IMR-90 (cell line): ENCODE measurements at regions not wholly inside any gene's neighbourhood (a gene's known extent, or its start where the extent isn't known, plus 50 kb on each side); places are given as distances from the start of the nearest gene placed in this dataset.

ENCODE experiments used
- ATAC-seq: fragments of 200-7000 bp; cut with Tn5 transposase; 2 replicates; pipeline ENCODE4 v1.9.1; 2020; ENCODE audit warnings: low read depth, mild to moderate bottlenecking, moderate library complexity
- BruUV-seq: library from RNA; stranded (reverse); fragments of 400-500 nt; replicated peaks from 2 replicates; lab custom pipeline; 2021; lab: Mats Ljungman, UMichigan
- CTCF ChIA-PET: fragments of 300-600 bp; formaldehyde crosslinking; extraction: SDS; loops from one replicate; lab custom pipeline; 2021; ENCODE audit warnings: antibody characterized with exemption; lab: Yijun Ruan, JAX
- POLR2A ChIA-PET: fragments of 300-600 bp; sonication (Branson Sonifier 250); formaldehyde crosslinking; loops from one replicate; lab custom pipeline; 2022; ENCODE audit warnings: antibody characterized with exemption; ENCODE audit not compliant: unreplicated experiment; lab: Charles Lee
- DNase-seq: peaks from one replicate; pipeline ENCODE4 v3.0.0; 2013
- H2AFZ ChIP-seq: replicated peaks from 2 replicates; pipeline ENCODE3; 2013; ENCODE audit warnings: low read length, mild to moderate bottlenecking; ENCODE audit not compliant: poor library complexity
- H2AK5ac ChIP-seq: 2 replicates; pipeline ENCODE4 v1.6.1; 2013; ENCODE audit warnings: low read depth, low read length, inconsistent platforms
- H2AK9ac ChIP-seq: replicated peaks from 2 replicates; pipeline ENCODE3; 2013; ENCODE audit warnings: mild to moderate bottlenecking, low read depth, low read length, moderate library complexity; ENCODE audit not compliant: poor library complexity
- H2BK120ac ChIP-seq: 2 replicates; pipeline ENCODE4 v1.6.1; 2013; ENCODE audit warnings: low read depth, low read length, inconsistent platforms
- H2BK15ac ChIP-seq: 3 replicates; pipeline ENCODE4 v1.6.1; 2013; ENCODE audit warnings: low read depth, low read length, inconsistent platforms
- H2BK20ac ChIP-seq: 2 replicates; pipeline ENCODE4 v1.6.1; 2013; ENCODE audit warnings: low read depth, mild to moderate bottlenecking, inconsistent platforms, low read length, moderate library complexity
- H2BK5ac ChIP-seq: 2 replicates; pipeline ENCODE4 v1.6.1; 2013; ENCODE audit warnings: mild to moderate bottlenecking, low read depth, low read length, inconsistent platforms; ENCODE audit not compliant: poor library complexity, severe bottlenecking
- H3K14ac ChIP-seq: replicated peaks from 2 replicates; pipeline ENCODE4 v1.6.1; 2013; ENCODE audit warnings: low read depth, low read length, inconsistent platforms
- H3K18ac ChIP-seq: 2 replicates; pipeline ENCODE4 v1.6.1; 2013; ENCODE audit warnings: low read depth, low read length, control low read depth
- H3K23ac ChIP-seq: 2 replicates; pipeline ENCODE4 v1.6.1; 2013; ENCODE audit warnings: low read depth, low read length, inconsistent platforms
- H3K27ac ChIP-seq: 2 replicates; pipeline ENCODE4 v1.5.1; 2013; ENCODE audit warnings: mild to moderate bottlenecking, control low read depth, low read length; ENCODE audit not compliant: insufficient read depth
- H3K27me3 ChIP-seq: 2 replicates; pipeline ENCODE4 v1.6.1; 2013; ENCODE audit warnings: low read length; ENCODE audit not compliant: control insufficient read depth, insufficient read depth
- H3K36me3 ChIP-seq: 2 replicates; pipeline ENCODE4 v1.6.1; 2013; ENCODE audit warnings: low read length, mixed read lengths; ENCODE audit not compliant: control insufficient read depth, insufficient read depth
- H3K4ac ChIP-seq: 2 replicates; pipeline ENCODE4 v1.6.1; 2013; ENCODE audit warnings: low read depth, low read length, inconsistent platforms
- H3K4me1 ChIP-seq: 2 replicates; pipeline ENCODE4 v1.6.1; 2013; ENCODE audit warnings: low read length, mixed read lengths; ENCODE audit not compliant: control insufficient read depth, insufficient read depth
- H3K4me2 ChIP-seq: 2 replicates; pipeline ENCODE4 v1.6.1; 2013; ENCODE audit warnings: low read depth, mild to moderate bottlenecking, control low read depth, low read length, moderate library complexity
- H3K4me3 ChIP-seq: 2 replicates; pipeline ENCODE4 v1.5.1; 2013; ENCODE audit warnings: low read depth, mild to moderate bottlenecking, control low read depth, low read length, moderate library complexity; ENCODE audit not compliant: insufficient read depth
- H3K56ac ChIP-seq: 2 replicates; pipeline ENCODE4 v1.6.1; 2013; ENCODE audit warnings: low read length, inconsistent platforms; ENCODE audit not compliant: insufficient read depth; ENCODE audit errors: extremely low read depth
- H3K79me1 ChIP-seq, 2 experiments: 2 replicates each; pipeline ENCODE4 v1.6.1; 2013; ENCODE audit warnings: low read length in 2 of 2, inconsistent platforms in 1 of 2, low read depth in 1 of 2
- H3K9ac ChIP-seq: 2 replicates; pipeline ENCODE4 v1.6.1; 2013; ENCODE audit warnings: low read depth, low read length, control low read depth
- H3K9me1 ChIP-seq: 2 replicates; pipeline ENCODE4 v1.6.1; 2013; ENCODE audit warnings: low read length, inconsistent platforms; ENCODE audit not compliant: insufficient read depth
- H3K9me3 ChIP-seq: 2 replicates; pipeline ENCODE4 v1.6.1; 2013; ENCODE audit warnings: low read length; ENCODE audit not compliant: control insufficient read depth, insufficient read depth
- H4K20me1 ChIP-seq: 2 replicates; pipeline ENCODE4 v1.6.1; 2013; ENCODE audit warnings: low read length, inconsistent platforms; ENCODE audit not compliant: insufficient read depth
- H4K5ac ChIP-seq: 2 replicates; pipeline ENCODE4 v1.6.1; 2013; ENCODE audit warnings: mild to moderate bottlenecking, low read depth, low read length, control low read depth
- H4K8ac ChIP-seq, 2 experiments: 2 replicates each; pipeline ENCODE4 v1.6.1; 2013; ENCODE audit warnings: low read depth in 2 of 2, low read length in 2 of 2, control low read depth in 1 of 2, inconsistent platforms in 1 of 2
- H4K91ac ChIP-seq: 2 replicates; pipeline ENCODE4 v1.6.1; 2013; ENCODE audit warnings: low read depth, low read length, inconsistent platforms; ENCODE audit not compliant: insufficient read depth
- CEBPB ChIP-seq: IDR thresholded peaks from 2 replicates; pipeline ENCODE4 v1.6.1; 2012; ENCODE audit warnings: low read depth, low read length, improper control_type of control experiment
- WGBS, 2 experiments: methylation state at CpG; one replicate each; pipeline versions ENCODE4 v1.1.5 to v1.1.7; 2013; ENCODE audit warnings: missing lambda C conversion rate in 2 of 2; ENCODE audit not compliant: insufficient read length in 1 of 2; ENCODE audit errors: extremely low coverage in 2 of 2; 5-methylcytosine and 5-hydroxymethylcytosine counted together
- dilution Hi-C: fragments of 300-500 bp; cut with HindIII; formaldehyde crosslinking; loops from one replicate; pipeline ENCODE4 v1.14.3; 2018; ENCODE audit warnings: low sequenced_read_pairs; ENCODE audit not compliant: unreplicated experiment
- in situ Hi-C: fragments of 300-500 bp; cut with MboI; formaldehyde crosslinking; loops from 3 replicates; pipeline ENCODE4 v1.14.3; 2019; ENCODE audit warnings: low sequenced_read_pairs, inconsistent platforms, mixed read lengths
- intact Hi-C: fragments of 100-400 bp; cut with micrococcal nuclease; formaldehyde crosslinking; loops from 2 replicates; pipeline ENCODE4 v1.10.0; 2022

- ATAC-seq (no peak), DNase-seq (no peak)
- no peak overlapping the region for H3K4me2 ChIP-seq
- no peak overlapping the region for H3K4ac ChIP-seq
- H4K8ac ChIP-seq = no peak overlapping the region
- H2BK5ac ChIP-seq = no peak overlapping the region
- no peak overlapping the region for H3K56ac ChIP-seq
- BruUV-seq = no TSS peak
- H2AFZ ChIP-seq = no peak overlapping the region
- no peak overlapping the region for H3K23ac ChIP-seq
- ChIA-PET CTCF (no interaction called here), POLR2A (no interaction called here)
- no peaks in the 10 kb centered on the region for H3K79me1 ChIP-seq
- no peaks in the 10 kb centered on the region for H3K36me3 ChIP-seq
- H3K27me3 ChIP-seq = no peaks in the 10 kb centered on the region
- no peak overlapping the region for H3K9ac ChIP-seq
- no peak overlapping the region for H3K14ac ChIP-seq
- no peak overlapping the region for H3K4me3 ChIP-seq
- H4K91ac ChIP-seq = no peak overlapping the region
- H2AK5ac ChIP-seq = no peak overlapping the region
- TF ChIP-seq CEBPB = no peak
- H2BK120ac ChIP-seq = no peak overlapping the region
- in situ Hi-C loops = no loop called here
- dilution Hi-C loops = no loop called here
- H4K20me1 ChIP-seq = no peaks in the 10 kb centered on the region
- no peak overlapping the region for H3K27ac ChIP-seq
- no peaks in the 10 kb centered on the region for H3K9me1 ChIP-seq
- H2BK20ac ChIP-seq = no peak overlapping the region
- no peak overlapping the region for H4K5ac ChIP-seq
- no peak overlapping the region for H2BK15ac ChIP-seq
- no peak overlapping the region for H3K18ac ChIP-seq
- H2AK9ac ChIP-seq = no peak overlapping the region
- no peaks in the 10 kb centered on the region for H3K4me1 ChIP-seq
- WGBS, 2 experiments = no CpG with 5 or more reads among the region's 4 CpGs
- peaks cover 2% of the 10 kb centered on the region for H3K9me3 ChIP-seq
- intact Hi-C loops = no loop called here
Observed at GRCh38 chr14:77991128-77991772, 178.9 kb upstream of the NRXN3 start.
